ENCODE measurements at regions not wholly inside any gene's neighbourhood (a gene's known extent, or its start where the extent isn't known, plus 50 kb on each side); places are given as distances from the start of the nearest gene placed in this dataset.
"Not testable (repeated sequence)": the region's sequence is repeated elsewhere in the genome, so short reads cannot be mapped to it uniquely, and the experiment has no call there.

DNA sequence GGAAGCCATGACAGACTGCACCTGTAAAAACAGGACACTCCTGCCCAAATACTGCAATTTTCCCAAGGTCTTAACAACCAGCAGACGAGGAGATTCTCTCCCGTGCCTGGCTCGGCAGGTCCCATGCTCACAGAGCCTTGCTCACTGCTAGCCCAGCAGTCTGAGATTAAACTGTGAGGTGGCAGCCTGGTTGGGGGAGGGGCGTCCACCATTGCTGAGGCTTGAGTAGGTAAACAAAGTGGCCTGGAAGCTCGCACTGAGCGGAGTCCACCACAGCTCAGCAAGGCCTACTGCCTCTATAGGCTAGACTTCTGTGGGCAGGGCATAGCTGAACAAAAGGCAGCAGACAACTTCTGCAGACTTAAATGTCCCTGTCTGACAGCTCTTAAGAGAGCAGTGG lies 80.3 kb downstream of the ANXA5 start:
- not testable (repeated sequence) for DNase-seq (ENCODE audit: low read depth)

- DNase-seq (ENCODE audit: low read depth): no peak
These were observed 82.7 kb downstream of the ANXA5 start for GRCh38 chr4:121614101-121614500.

DNA sequence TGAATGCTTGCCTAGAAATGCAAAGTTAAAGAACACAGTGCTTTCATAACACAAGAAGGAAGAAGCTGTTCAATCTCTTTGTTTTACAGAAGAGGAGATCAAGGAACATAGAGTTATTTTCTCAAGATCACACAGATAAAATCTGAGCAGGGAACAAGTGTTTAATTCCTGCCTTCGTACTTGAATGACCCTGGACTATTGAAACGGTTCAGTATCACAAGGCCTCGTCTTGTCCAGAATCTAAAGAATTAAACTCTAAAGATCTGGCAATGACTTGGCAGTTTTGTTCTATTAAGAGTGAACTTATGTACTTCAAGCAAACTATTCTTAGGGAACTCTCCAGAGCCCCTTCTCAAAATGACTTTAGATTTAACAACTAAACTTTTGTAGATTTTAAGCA lies 97.7 kb downstream of the ANXA5 start:
- DNase-seq (ENCODE audit: low read depth): no peak

- peak; percentile 31 for DNase-seq (ENCODE audit: low read depth)
These were observed 99.3 kb downstream of the ANXA5 start for GRCh38 chr4:121597346-121597934.

- DNase-seq (ENCODE audit: low read depth): peak; percentile 35
These were observed 101.8 kb downstream of the ANXA5 start for GRCh38 chr4:121594796-121595526.

DNA sequence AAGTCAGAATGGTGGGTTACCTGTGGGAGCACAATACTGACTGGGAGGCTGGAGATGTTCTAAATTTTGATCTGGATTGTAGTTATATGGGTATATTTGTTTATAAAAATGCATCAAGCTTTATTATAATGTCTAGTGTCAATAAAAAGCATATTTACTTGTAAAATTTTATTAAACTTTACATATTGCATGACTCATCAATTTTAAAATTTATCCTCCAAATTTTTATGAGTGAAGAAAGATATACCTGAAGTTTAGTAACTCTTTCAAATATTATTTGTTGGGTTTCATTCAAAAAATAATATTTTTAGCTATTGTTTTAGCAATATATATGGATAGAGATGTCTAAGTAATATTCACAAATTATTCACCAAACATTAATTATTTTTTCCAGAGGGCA lies 103.0 kb downstream of the ANXA5 start:
- no peak for DNase-seq (ENCODE audit: low read depth)

GRCh38 chr4:121592257-121592656 lies 104.5 kb downstream of the ANXA5 start:
- DNase-seq (ENCODE audit: low read depth): not testable (repeated sequence)

DNA sequence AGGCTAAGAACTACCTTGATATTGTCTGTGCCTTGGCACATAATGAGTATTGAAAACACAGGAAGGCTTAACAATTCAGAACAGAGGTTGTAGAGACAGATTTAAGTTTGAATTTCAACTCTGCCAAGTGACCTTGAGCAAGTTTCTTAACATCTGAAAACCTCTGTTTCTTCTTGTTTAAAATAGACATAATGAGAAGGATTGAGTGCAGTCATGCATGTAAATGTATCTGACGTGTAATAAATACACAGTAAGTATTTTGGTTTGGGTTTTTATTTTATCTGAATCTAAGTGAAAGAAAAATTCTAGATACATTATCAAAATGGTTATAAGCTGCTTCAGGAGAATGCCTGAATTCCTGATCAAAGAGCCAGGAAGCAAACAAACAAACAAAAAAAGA lies 111.9 kb downstream of the ANXA5 start:
- no peak for DNase-seq (ENCODE audit: low read depth)

DNA sequence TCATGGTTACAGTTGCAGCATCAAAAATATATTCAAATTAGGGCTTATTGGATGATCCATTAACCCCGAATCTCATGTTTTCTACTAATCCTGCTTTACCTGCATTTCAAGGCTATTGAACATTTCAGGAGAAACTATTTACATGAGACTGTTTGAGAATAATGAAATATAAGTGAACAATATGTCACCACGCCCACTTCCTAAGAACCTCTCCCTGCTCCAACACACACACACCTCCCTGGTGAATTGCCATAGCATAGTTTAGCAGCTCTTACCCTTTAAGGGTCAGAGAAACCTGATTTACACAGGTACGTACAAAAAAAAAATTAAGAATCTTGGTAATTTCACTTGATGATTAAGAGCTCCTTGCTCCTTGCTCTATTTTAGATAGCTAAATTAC lies 113.4 kb downstream of the ANXA5 start:
- no peak for DNase-seq (ENCODE audit: low read depth)

- no peak for DNase-seq (ENCODE audit: low read depth)
These were observed 114.5 kb downstream of the ANXA5 start for GRCh38 chr4:121582296-121582695.

- not testable (repeated sequence) for DNase-seq (ENCODE audit: low read depth)
These were observed 121.4 kb downstream of the ANXA5 start for GRCh38 chr4:121575392-121575791.

DNA sequence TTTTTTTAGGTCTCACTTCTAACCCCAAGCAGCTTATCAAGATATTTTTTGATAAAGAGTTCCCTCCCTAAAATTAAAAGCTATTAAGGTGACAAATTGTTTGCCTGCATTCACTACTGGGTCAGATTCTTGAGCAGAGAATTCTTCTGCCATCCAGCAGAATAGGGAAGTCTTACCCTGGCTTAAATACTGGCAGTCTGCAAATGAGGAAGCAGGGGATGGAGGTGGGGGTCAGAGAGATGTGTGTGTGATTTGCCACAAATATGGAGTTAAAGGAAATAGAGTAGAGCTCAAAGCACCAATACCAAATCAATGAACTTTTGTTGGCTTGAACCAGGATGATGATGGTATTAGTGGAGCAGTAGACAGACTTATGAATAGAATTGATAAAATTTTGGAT lies 122.2 kb downstream of the ANXA5 start:
- DNase-seq (ENCODE audit: low read depth): no peak

- DNase-seq (ENCODE audit: low read depth): no peak
These were observed 129.0 kb downstream of the ANXA5 start for GRCh38 chr4:121567748-121568147.

GRCh38 chr4:121564840-121565375 lies 131.9 kb downstream of the ANXA5 start:
- no peak for DNase-seq (ENCODE audit: low read depth)

DNA sequence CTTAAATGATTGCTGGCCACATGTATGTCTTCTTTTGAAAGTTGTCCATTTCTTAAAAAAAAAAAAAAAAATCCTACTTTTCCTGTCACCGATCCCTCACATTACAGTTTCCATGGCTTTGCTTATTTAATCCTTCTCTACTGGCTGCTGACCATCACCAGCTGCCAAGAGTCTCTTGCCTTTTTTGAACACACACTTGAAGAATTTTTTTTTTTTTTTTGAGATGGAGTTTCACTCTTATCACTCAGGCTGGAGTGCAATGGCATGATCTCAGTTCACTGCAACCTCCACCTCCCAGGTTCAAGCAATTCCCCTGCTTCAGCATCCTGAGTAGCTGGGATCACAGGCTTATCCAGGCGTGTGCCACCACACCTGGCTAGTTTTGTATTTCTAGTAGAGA lies 134.0 kb downstream of the ANXA5 start:
- no peak for DNase-seq (ENCODE audit: low read depth)

DNA sequence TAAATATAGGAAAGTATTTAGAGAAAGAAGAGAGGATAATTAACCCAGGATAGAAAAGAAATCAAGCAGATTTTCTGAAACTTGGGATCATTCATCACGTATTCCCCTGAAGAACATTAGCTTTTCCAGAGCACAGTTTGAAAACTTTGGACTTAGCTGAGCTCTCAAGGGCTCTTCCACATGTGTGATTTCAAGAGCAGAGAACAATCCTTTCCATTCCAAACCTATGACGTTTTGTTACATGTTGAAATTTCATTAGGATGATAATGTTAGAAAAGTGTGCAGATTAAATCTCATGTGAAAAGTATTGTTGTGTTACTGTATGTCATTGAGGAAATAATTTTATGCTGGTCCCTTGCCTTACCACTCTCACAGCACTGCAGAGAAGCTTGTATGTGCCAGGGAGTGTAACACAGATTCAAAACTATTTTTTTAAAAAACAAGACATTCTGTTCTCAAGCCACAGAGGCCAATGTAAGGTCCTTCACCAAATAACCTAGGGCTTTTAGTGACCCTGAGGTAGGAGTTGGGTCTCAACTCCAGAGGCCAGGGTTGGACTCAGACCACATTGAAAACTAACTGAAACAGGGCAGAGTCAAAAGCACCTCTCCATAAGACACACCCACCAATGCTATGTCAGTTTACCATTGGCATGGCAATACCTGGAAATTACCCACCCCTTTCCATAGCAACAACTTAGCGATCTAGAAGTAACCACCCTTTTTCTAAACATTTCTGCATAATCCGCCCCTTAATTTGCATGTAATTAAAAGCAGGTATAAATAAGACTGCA lies 141.3 kb downstream of the ANXA5 start:
- no peak for DNase-seq (ENCODE audit: low read depth)

DNA sequence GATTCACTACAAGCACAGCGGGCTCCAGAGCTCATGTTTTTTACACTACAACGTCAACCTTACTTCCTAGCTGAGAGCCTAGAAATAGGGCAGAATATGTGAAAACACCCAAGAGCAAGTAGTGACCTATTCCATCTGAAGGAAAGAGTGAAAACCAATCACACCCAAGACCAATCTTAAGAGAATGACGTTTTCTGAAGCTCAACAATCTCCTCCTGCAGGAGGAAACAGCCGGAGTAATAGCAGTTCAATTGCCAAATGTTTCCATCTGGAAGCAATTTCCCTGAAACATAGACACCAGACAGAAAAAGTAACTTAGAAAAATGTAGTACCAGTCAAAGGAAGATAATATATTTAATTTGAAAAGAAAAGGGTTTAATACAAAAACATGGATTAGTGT lies 142.4 kb downstream of the ANXA5 start:
- no peak for DNase-seq (ENCODE audit: low read depth)

- DNase-seq (ENCODE audit: low read depth): no peak
These were observed 144.9 kb downstream of the ANXA5 start for GRCh38 chr4:121551881-121552280.

- no peak for DNase-seq (ENCODE audit: low read depth)
These were observed 145.5 kb downstream of the ANXA5 start for GRCh38 chr4:121551271-121551670.

DNA sequence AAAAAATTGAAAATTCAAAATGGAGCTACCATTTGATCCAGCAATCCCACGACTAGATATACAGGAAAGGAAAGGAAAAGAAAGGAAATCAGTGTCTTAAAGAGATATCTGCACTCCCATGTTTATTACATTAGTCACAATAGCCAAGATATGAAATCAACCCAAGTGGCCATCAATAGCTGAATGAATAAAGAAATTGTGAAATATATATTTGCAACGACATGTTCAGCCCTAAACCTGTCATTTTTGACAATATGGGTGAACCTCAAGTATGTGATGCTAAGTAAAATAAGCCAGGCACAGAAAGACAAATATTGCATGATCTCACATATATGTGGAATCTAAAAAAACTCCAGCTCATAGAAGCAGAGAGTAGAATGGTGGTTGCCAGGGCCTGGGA lies 155.1 kb downstream of the ANXA5 start:
- no peak for DNase-seq (ENCODE audit: low read depth)

GRCh38 chr4:121535351-121535750 lies 154.5 kb upstream of the QRFPR start:
- no peak for DNase-seq (ENCODE audit: low read depth)

- DNase-seq (ENCODE audit: low read depth): no peak
These were observed 153.4 kb upstream of the QRFPR start for GRCh38 chr4:121534187-121534586.

GRCh38 chr4:121526509-121526908 lies 145.7 kb upstream of the QRFPR start:
- DNase-seq (ENCODE audit: low read depth): no peak
